Natural killer cell (primary cell): ENCODE measurements at regions not wholly inside any gene's neighbourhood (a gene's known extent, or its start where the extent isn't known, plus 50 kb on each side); places are given as distances from the start of the nearest gene placed in this dataset.

Source experiments
- ATAC-seq, 3 donors: fragments of 150-1000 bp in 2 of 3; fragments of 200-7000 bp in 1 of 3; cut with Tn5 transposase; 1 replicate in 1 of 3; 2 replicates in 2 of 3; pipeline ENCODE4 v1.10.0; 2021; ENCODE audit warnings: mild to moderate bottlenecking in 2 of 3, moderate library complexity in 2 of 3
- DNase-seq, 2 donors: peaks; one replicate each; pipeline versions ENCODE4 v3.0.0 to v3.0.0-alpha.2; 2013 to 2021; ENCODE audit warnings: mixed read lengths in 1 of 2
- H3K27ac ChIP-seq: one replicate; pipeline ENCODE4 v1.5.1; 2013; ENCODE audit warnings: mild to moderate bottlenecking, low read length
- H3K27me3 ChIP-seq: one replicate; pipeline ENCODE4 v1.6.1; 2013; ENCODE audit warnings: low read length; ENCODE audit not compliant: control insufficient read depth, insufficient read depth
- H3K36me3 ChIP-seq: one replicate; pipeline ENCODE4 v1.6.1; 2013; ENCODE audit warnings: low read length; ENCODE audit not compliant: control insufficient read depth, insufficient read depth
- H3K4me1 ChIP-seq: one replicate; pipeline ENCODE4 v1.6.1; 2013; ENCODE audit warnings: low read length; ENCODE audit not compliant: control insufficient read depth, insufficient read depth
- H3K4me3 ChIP-seq: one replicate; pipeline ENCODE4 v1.5.1; 2013; ENCODE audit warnings: low read length
- H3K9me3 ChIP-seq: one replicate; pipeline ENCODE4 v1.6.1; 2013; ENCODE audit warnings: low read length; ENCODE audit not compliant: control insufficient read depth, insufficient read depth
- H3K27ac Mint-ChIP-seq, 2 donors: one replicate each; pipeline ENCODE4 v1.8.0; 2022; ENCODE audit warnings: mild to moderate bottlenecking in 2 of 2, mixed read lengths in 2 of 2, moderate library complexity in 1 of 2
- H3K27me3 Mint-ChIP-seq, 2 donors: one replicate each; pipeline ENCODE4 v1.8.0; 2022; ENCODE audit warnings: low read depth in 2 of 2, mixed read lengths in 2 of 2
- H3K36me3 Mint-ChIP-seq: one replicate; pipeline ENCODE4 v1.8.0; 2022; ENCODE audit warnings: mixed read lengths
- H3K4me1 Mint-ChIP-seq, 2 donors: one replicate each; pipeline ENCODE4 v1.8.0; 2022; ENCODE audit warnings: mixed read lengths in 2 of 2
- H3K4me3 Mint-ChIP-seq: one replicate; pipeline ENCODE4 v1.8.0; 2022; ENCODE audit warnings: mild to moderate bottlenecking, moderate library complexity, mixed read lengths
- H3K9me3 Mint-ChIP-seq, 2 donors: one replicate each; pipeline ENCODE4 v1.8.0; 2022; ENCODE audit warnings: mixed read lengths in 2 of 2
- CTCF ChIP-seq: fragments of 200-600 bp; IDR thresholded peaks from one replicate; pipeline ENCODE4 v1.8.0; 2022; ENCODE audit warnings: antibody characterized with exemption
- WGBS: methylation state at CpG from one replicate; pipeline ENCODE4 v1.1.7; 2013; ENCODE audit warnings: missing lambda C conversion rate; ENCODE audit not compliant: insufficient coverage; 5-methylcytosine and 5-hydroxymethylcytosine counted together
- intact Hi-C: fragments of 100-400 bp; cut with micrococcal nuclease; formaldehyde crosslinking; loops from one replicate; pipeline ENCODE4 v1.14.2; 2022

DNA sequence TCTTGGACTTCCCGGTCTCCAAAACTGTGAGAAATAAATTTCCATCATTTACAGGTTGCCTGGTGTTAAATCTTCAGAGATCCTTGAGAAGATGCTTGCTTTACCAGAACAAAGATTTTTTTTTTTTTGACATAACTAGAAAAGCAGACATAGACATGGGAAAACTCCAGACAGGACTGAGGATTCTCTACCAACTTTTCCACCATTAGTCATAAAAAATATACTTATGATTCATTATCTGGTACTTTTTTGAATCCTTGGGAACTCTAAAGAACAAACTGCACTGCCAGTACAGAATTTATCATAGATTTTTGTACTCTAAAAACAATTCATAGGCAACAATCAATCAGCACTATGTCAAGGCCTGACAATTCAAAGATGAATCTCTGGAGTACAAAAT lies 487.6 kb downstream of the EFNB2 start:
- Mint-ChIP-seq H3K4me1 (no peaks in the 10 kb centered on the region), H3K9me3 (peaks cover 3 to 5% of the 10 kb centered on the region in 2 donors), H3K36me3 (no peaks in the 10 kb centered on the region), H3K27me3 (no peaks in the 10 kb centered on the region), H3K27ac (no peak overlapping the region), H3K4me3 (no peak overlapping the region)
- TF ChIP-seq CTCF: no peak
- H3K9me3 ChIP-seq: no peaks in the 10 kb centered on the region
- DNase-seq (no peak), ATAC-seq (no peak)
- no peaks in the 10 kb centered on the region for H3K4me1 ChIP-seq
- no peak overlapping the region for H3K4me3 ChIP-seq
- intact Hi-C loops: no loop called here
- H3K27ac ChIP-seq: no peak overlapping the region
- 100% methylated on average over 1 of the region's 1 CpG for WGBS
- H3K27me3 ChIP-seq: no peaks in the 10 kb centered on the region
- no peaks in the 10 kb centered on the region for H3K36me3 ChIP-seq

DNA sequence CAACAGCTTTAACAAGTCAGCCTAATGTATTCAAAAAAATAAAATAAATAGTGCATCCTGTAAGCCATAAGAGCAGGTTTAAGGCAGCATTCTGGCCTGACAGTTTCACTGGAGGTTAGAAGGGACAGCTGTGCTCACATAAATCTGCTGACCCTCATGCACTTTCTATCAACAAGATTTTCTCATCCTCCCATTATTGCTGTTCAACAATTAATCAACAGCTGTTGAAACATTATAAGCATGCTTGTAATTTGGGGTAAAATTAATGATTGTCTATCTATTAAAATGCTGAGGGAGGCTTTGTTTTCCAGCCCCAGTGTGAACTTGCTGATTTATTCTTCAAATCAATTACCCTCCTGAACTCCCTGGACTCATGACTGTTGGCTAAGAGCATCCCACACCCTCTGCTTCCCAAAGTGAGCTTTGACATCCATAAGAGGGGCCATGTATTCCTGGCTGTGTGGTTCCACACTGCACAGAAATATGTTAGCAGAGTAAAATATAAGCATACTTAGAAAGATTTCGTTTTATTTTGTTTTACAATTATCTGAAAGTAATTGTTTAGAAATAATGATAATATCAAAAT lies 492.4 kb downstream of the EFNB2 start:
- Mint-ChIP-seq H3K4me1 (no peaks in the 10 kb centered on the region), H3K36me3 (no peaks in the 10 kb centered on the region), H3K27me3 (no peaks in the 10 kb centered on the region), H3K4me3 (no peak overlapping the region), H3K27ac (no peak overlapping the region), H3K9me3 (peaks cover 0 to 7% of the 10 kb centered on the region in 2 donors)
- intact Hi-C loops: no loop called here
- TF ChIP-seq CTCF: no peak
- no peaks in the 10 kb centered on the region for H3K27me3 ChIP-seq
- no peaks in the 10 kb centered on the region for H3K9me3 ChIP-seq
- DNase-seq (no peak), ATAC-seq (no peak)
- H3K4me1 ChIP-seq: no peaks in the 10 kb centered on the region
- H3K27ac ChIP-seq: no peak overlapping the region
- no CpG with 5 or more reads among the region's 1 CpG for WGBS
- H3K4me3 ChIP-seq: no peak overlapping the region
- H3K36me3 ChIP-seq: no peaks in the 10 kb centered on the region

- no peaks in the 10 kb centered on the region for H3K36me3 ChIP-seq
- H3K27ac ChIP-seq: no peak overlapping the region
- H3K27me3 ChIP-seq: no peaks in the 10 kb centered on the region
- Mint-ChIP-seq H3K36me3 (no peaks in the 10 kb centered on the region), H3K27ac (no peak overlapping the region), H3K4me3 (no peak overlapping the region), H3K27me3 (no peaks in the 10 kb centered on the region), H3K9me3 (peaks cover 0 to 10% of the 10 kb centered on the region in 2 donors), H3K4me1 (no peaks in the 10 kb centered on the region)
- DNase-seq (no peak), ATAC-seq (no peak)
- WGBS: 89% methylated on average over 1 of the region's 3 CpGs
- no peak for TF ChIP-seq CTCF
- no peaks in the 10 kb centered on the region for H3K4me1 ChIP-seq
- intact Hi-C loops: no loop called here
- H3K9me3 ChIP-seq: no peaks in the 10 kb centered on the region
- no peak overlapping the region for H3K4me3 ChIP-seq
Measured at GRCh38 chr13:106041445-106041844, 494.0 kb downstream of the EFNB2 start.

DNA sequence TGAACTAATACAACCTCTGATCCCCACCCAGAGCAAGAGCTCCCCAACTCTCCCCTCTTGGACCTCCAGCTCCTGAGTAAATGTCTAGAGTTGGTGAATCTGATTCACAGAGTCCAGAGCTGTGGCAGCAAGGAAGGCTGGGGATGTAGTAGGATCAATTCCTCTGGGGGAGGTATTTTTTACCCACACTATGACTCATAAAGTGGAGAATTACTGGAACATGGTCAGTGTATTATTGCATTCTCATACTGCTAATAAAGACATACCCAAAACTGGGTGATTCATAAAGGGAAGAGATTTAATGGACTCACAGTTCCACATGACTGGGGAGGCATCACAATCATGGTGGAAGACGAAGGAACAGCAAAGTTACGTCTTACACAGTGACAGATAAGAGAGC lies 496.7 kb downstream of the EFNB2 start:
- no peaks in the 10 kb centered on the region for H3K36me3 Mint-ChIP-seq
- DNase-seq: no peak
- no peak for ATAC-seq
- peaks cover 0 to 10% of the 10 kb centered on the region in 2 donors for H3K9me3 Mint-ChIP-seq
- intact Hi-C loops: no loop called here
- TF ChIP-seq CTCF: no peak
- no peak overlapping the region for H3K27ac Mint-ChIP-seq
- H3K27me3 Mint-ChIP-seq: no peaks in the 10 kb centered on the region
- H3K4me3 ChIP-seq: no peak overlapping the region
- 95% methylated on average over 2 of the region's 2 CpGs for WGBS
- no peak overlapping the region for H3K4me3 Mint-ChIP-seq
- H3K27ac ChIP-seq: no peak overlapping the region
- no peaks in the 10 kb centered on the region for H3K27me3 ChIP-seq
- H3K36me3 ChIP-seq: no peaks in the 10 kb centered on the region
- H3K4me1 ChIP-seq: no peaks in the 10 kb centered on the region
- H3K9me3 ChIP-seq: no peaks in the 10 kb centered on the region
- H3K4me1 Mint-ChIP-seq: no peaks in the 10 kb centered on the region
